ENCODE measurements at regions not wholly inside any gene's neighbourhood (a gene's known extent, or its start where the extent isn't known, plus 50 kb on each side); places are given as distances from the start of the nearest gene placed in this dataset.

DNA sequence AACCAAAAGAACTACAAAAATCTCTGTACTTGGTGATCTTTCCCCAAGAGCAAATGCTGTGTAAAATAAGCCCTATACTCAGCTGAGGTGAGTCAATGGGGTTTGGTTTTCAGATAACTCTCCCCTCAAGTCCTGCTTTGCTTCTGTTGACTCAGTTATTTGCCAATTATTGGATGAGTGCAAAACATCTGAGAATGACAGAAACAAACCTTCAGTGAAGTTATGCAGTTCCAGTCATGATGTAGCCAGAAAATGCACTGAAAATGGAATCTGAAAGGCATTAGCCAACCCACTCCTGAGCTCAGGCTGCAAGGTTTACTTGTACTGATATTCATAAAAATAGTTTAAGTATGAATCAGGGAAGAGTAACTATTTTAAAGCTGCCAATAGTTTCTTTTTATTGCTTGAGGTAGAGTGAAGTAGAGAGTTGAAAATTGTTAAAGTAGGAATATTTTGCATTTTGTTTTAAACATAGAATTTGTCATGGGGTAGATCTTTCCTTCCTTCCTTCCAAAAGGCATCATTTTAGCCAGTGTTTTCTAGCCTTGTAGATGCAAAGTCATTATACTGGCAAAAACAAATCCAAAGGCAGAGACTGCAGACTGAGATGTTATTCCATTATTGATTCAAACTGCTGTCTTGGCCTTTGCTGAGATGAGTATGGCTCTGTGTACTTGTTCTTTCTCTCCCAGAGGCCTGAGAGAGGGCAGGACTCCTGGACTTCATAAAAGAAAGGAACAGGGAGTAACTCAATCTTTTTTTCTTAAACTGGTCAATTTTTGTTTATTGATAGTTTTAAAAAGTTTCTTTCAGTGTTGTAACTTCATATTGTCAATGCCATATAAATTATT, 215.3 kb downstream of the RND3 start:
- DNase-seq = no peak
- no peaks in the 10 kb centered on the region for H4K20me1 ChIP-seq (ENCODE audit: insufficient read depth)
- H3K4me1 ChIP-seq (ENCODE audit: control insufficient read depth in 1 of 2, insufficient read depth in 2 of 2, low read depth in 1 of 2, low read length in 1 of 2) = peaks cover 0 to 3% of the 10 kb centered on the region in 2 experiments; a peak in 1 of 4 replicates
- CTCF ChIA-PET = no interaction called here
- peak overlapping the region; percentile 27 for H2AFZ ChIP-seq (ENCODE audit: low read depth)
- POLR2A ChIA-PET = no interaction called here
- no peak overlapping the region for H3K4me3 ChIP-seq (ENCODE audit: low read depth in 2 of 2, low read length in 1 of 2)
- H3K9me2 ChIP-seq = no peaks in the 10 kb centered on the region
- peak overlapping the region; percentile 41 to 79; a peak in 3 of 4 replicates for H3K27ac ChIP-seq (ENCODE audit: low read depth in 2 of 2, low read length in 1 of 2)
- H3F3A ChIP-seq (replicated peaks; ENCODE audit: insufficient read depth) = peaks cover 9% of the 10 kb centered on the region
- no peaks in the 10 kb centered on the region for H3K27me3 ChIP-seq (ENCODE audit: insufficient read depth)
- H3K9me3 ChIP-seq = no peaks in the 10 kb centered on the region
- H3K79me2 ChIP-seq (ENCODE audit: insufficient read depth) = no peaks in the 10 kb centered on the region
- peak; percentile 65; the same call in 1 of the 2 replicates for TF ChIP-seq TEAD4 (IDR thresholded peaks at IDR 0.05; ENCODE audit: borderline replicate concordance, insufficient read depth)
- TF ChIP-seq JUND (IDR thresholded peaks at IDR 0.05) = peak; percentile 66
- peak in 1 of 2 experiments; percentile 51; a peak in 2 of 4 replicates for TF ChIP-seq EP300 (IDR thresholded peaks at IDR 0.05; ENCODE audit: borderline replicate concordance in 1 of 2, low read depth in 1 of 2, low read length in 1 of 2)
- TF ChIP-seq MEF2A (IDR thresholded peaks at IDR 0.05; ENCODE audit: borderline replicate concordance, low read depth) = 0 out of 2 replicates have a peak, but pooled peaks have one; percentile 22
- TF ChIP-seq POLR2AphosphoS5 (IDR thresholded peaks at IDR 0.05; ENCODE audit: low read depth, low read length) = 0 out of 2 replicates have a peak, but pooled peaks have one; percentile 11
- TF ChIP-seq, protein P1, sequence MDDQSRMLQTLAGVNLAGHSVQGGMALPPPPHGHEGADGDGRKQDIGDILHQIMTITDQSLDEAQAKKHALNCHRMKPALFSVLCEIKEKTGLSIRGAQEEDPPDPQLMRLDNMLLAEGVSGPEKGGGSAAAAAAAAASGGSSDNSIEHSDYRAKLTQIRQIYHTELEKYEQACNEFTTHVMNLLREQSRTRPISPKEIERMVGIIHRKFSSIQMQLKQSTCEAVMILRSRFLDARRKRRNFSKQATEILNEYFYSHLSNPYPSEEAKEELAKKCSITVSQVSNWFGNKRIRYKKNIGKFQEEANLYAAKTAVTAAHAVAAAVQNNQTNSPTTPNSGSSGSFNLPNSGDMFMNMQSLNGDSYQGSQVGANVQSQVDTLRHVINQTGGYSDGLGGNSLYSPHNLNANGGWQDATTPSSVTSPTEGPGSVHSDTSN (IDR thresholded peaks at IDR 0.05) = peak; percentile 63
- peak; percentile 58; the same call in 1 of the 2 replicates for TF ChIP-seq FOSL2 (IDR thresholded peaks at IDR 0.05; ENCODE audit: borderline replicate concordance, low read depth)
- TF ChIP-seq TCF12 (IDR thresholded peaks at IDR 0.05) = peak; percentile 86
- TF ChIP-seq NFIC (IDR thresholded peaks at IDR 0.05; ENCODE audit: borderline replicate concordance) = peak; percentile 54; the same call in 1 of the 2 replicates
- TF ChIP-seq MXI1 (IDR thresholded peaks at IDR 0.05; ENCODE audit: low read depth, low read length) = no peak
- TF ChIP-seq, protein P2, sequence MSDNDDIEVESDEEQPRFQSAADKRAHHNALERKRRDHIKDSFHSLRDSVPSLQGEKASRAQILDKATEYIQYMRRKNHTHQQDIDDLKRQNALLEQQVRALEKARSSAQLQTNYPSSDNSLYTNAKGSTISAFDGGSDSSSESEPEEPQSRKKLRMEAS (IDR thresholded peaks at IDR 0.05; ENCODE audit: low read depth) = 0 out of 2 replicates have a peak, but pooled peaks have one; percentile 52
- TF ChIP-seq SMC3 (IDR thresholded peaks at IDR 0.05; ENCODE audit: low read depth, low read length) = no peak
- no peak for TF ChIP-seq RFX5 (IDR thresholded peaks at IDR 0.05; ENCODE audit: low read length)
- H3K36me3 ChIP-seq (replicated peaks in 1 of 2; ENCODE audit: control insufficient read depth in 1 of 2, insufficient read depth in 2 of 2, low read length in 1 of 2) = no peaks in the 10 kb centered on the region
- H3K4me2 ChIP-seq = no peak overlapping the region
- no peak overlapping the region for H3K9ac ChIP-seq

DNA sequence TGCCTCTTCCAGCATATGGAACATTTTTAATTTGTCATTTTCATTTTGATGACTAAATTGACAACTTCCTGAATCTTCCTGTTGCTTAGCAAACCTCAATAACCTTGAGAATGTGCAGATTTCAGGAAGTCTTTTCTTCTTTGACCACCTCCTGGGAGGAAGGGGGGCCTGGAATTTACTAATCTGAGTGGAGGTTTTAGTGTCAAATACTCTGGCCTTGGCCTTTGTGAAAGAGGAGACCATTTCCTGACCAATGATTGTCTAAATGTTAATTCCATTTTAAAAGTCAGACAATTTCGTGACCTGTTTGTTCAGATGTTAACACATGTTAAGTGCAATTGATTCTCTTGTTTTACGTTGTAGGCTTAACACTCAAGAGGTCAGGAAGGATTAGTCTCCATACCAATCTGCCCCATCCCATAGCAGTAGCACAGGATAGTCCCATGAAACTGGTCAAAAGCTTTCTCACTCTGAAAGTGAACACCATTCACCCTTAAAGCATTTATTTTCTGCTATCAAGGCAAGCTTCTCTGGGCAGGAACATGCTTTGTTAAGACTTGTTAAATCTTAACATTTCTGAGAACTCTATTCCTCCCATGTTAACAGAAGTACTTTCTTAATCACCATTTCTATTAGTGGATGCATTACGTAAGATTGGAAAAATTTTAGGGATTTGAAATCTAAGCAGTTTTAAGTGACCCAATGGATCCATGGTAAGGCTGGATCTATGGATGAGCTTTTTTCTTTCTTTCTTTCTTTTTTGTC, 219.6 kb downstream of the RND3 start:
- ChIA-PET POLR2A (no interaction called here), CTCF (no interaction called here)
- whole genome bisulfite sequencing (ENCODE audit: low lambda C conversion rate) = 85% methylated on average over 3 of the region's 3 CpGs
- H3K4me1 ChIP-seq (ENCODE audit: control insufficient read depth in 1 of 2, insufficient read depth in 2 of 2, low read depth in 1 of 2, low read length in 1 of 2) = peaks cover 0 to 3% of the 10 kb centered on the region in 2 experiments; a peak in 1 of 4 replicates
- no peaks in the 10 kb centered on the region for H3K79me2 ChIP-seq (ENCODE audit: insufficient read depth)
- no peak for DNase-seq
- H2AFZ ChIP-seq (ENCODE audit: low read depth) = no peak overlapping the region
- H3K36me3 ChIP-seq (replicated peaks in 1 of 2; ENCODE audit: control insufficient read depth in 1 of 2, insufficient read depth in 2 of 2, low read length in 1 of 2) = no peaks in the 10 kb centered on the region
- H3F3A ChIP-seq (replicated peaks; ENCODE audit: insufficient read depth) = peaks cover 8% of the 10 kb centered on the region
- peak overlapping the region in 1 of 2 experiments; percentile 39; a peak in 1 of 4 replicates for H3K27ac ChIP-seq (ENCODE audit: low read depth in 2 of 2, low read length in 1 of 2)
- H3K9ac ChIP-seq = no peak overlapping the region
- H3K4me3 ChIP-seq (ENCODE audit: low read depth in 2 of 2, low read length in 1 of 2) = no peak overlapping the region
- H3K4me2 ChIP-seq = no peak overlapping the region
- no peaks in the 10 kb centered on the region for H3K9me2 ChIP-seq
- TF ChIP-seq, protein P3, sequence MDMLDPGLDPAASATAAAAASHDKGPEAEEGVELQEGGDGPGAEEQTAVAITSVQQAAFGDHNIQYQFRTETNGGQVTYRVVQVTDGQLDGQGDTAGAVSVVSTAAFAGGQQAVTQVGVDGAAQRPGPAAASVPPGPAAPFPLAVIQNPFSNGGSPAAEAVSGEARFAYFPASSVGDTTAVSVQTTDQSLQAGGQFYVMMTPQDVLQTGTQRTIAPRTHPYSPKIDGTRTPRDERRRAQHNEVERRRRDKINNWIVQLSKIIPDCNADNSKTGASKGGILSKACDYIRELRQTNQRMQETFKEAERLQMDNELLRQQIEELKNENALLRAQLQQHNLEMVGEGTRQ (IDR thresholded peaks at IDR 0.05; ENCODE audit: borderline replicate concordance, low read depth, low read length) = no peak
- no peak for TF ChIP-seq SIN3A (IDR thresholded peaks at IDR 0.05; ENCODE audit: borderline replicate concordance, low read depth, low read length)
- TF ChIP-seq, protein P1 (IDR thresholded peaks at IDR 0.05) = 0 out of 2 replicates have a peak, but pooled peaks have one; percentile 6
- H3K9me3 ChIP-seq = no peaks in the 10 kb centered on the region
- no peaks in the 10 kb centered on the region for H3K27me3 ChIP-seq (ENCODE audit: insufficient read depth)
- no peaks in the 10 kb centered on the region for H4K20me1 ChIP-seq (ENCODE audit: insufficient read depth)
